GM21786 (cell line): ENCODE measurements at regions not wholly inside any gene's neighbourhood (a gene's known extent, or its start where the extent isn't known, plus 50 kb on each side); places are given as distances from the start of the nearest gene placed in this dataset.

Experiments
- ATAC-seq: cut with Tn5 transposase; IDR thresholded peaks from one replicate; pipeline ENCODE4 v1.9.1; 2021; ENCODE audit not compliant: unreplicated experiment

- no peak for ATAC-seq
These were observed 390.5 kb downstream of the QKI start for GRCh38 chr6:163804991-163805390.

- ATAC-seq, result no peak
These were observed 387.7 kb downstream of the QKI start for GRCh38 chr6:163802267-163802666.

- no peak for ATAC-seq
These were observed 382.9 kb downstream of the QKI start for GRCh38 chr6:163797296-163797845.

- peak; percentile 82 for ATAC-seq
These were observed 378.8 kb downstream of the QKI start for GRCh38 chr6:163793011-163793983.

GRCh38 chr6:163790266-163790840 is 375.8 kb downstream of the QKI start:
- ATAC-seq, result no peak

- ATAC-seq, result no peak
These were observed 374.8 kb downstream of the QKI start for GRCh38 chr6:163789199-163789810.

- no peak for ATAC-seq
These were observed 372.6 kb downstream of the QKI start for GRCh38 chr6:163786995-163787671.

GRCh38 chr6:163782436-163783003 is 368.0 kb downstream of the QKI start:
- peak; percentile 93 for ATAC-seq

- ATAC-seq, result no peak
These were observed 366.5 kb downstream of the QKI start for GRCh38 chr6:163780994-163781393.

GRCh38 chr6:163779727-163780284 is 365.3 kb downstream of the QKI start:
- no peak for ATAC-seq

- ATAC-seq, result no peak
These were observed 363.2 kb downstream of the QKI start for GRCh38 chr6:163777716-163778115.

GRCh38 chr6:163776906-163777686 is 362.6 kb downstream of the QKI start:
- ATAC-seq, result no peak

GRCh38 chr6:163776196-163776905 is 361.8 kb downstream of the QKI start:
- ATAC-seq, result no peak

- ATAC-seq, result no peak
These were observed 360.8 kb downstream of the QKI start for GRCh38 chr6:163775313-163775712.

- ATAC-seq, result no peak
These were observed 360.0 kb downstream of the QKI start for GRCh38 chr6:163774485-163774884.

- no peak for ATAC-seq
These were observed 359.1 kb downstream of the QKI start for GRCh38 chr6:163773646-163774045.

GRCh38 chr6:163772701-163773100 is 358.2 kb downstream of the QKI start:
- no peak for ATAC-seq

GRCh38 chr6:163771180-163771579 is 356.7 kb downstream of the QKI start:
- ATAC-seq, result no peak

GRCh38 chr6:163768905-163769304 is 354.4 kb downstream of the QKI start:
- no peak for ATAC-seq
